PFSK-1 (cell line): ENCODE measurements at regions not wholly inside any gene's neighbourhood (a gene's known extent, or its start where the extent isn't known, plus 50 kb on each side); places are given as distances from the start of the nearest gene placed in this dataset.

Source experiments
- POLR2AphosphoS5 ChIP-seq: IDR thresholded peaks from 2 replicates; pipeline ENCODE4 v1.6.1; 2012; ENCODE audit warnings: low read depth, mild to moderate bottlenecking, control low read depth, low read length, moderate library complexity
- TAF1 ChIP-seq: IDR thresholded peaks from 2 replicates; pipeline ENCODE4 v1.6.1; 2012; ENCODE audit warnings: low read length, control low read depth, borderline replicate concordance; ENCODE audit not compliant: insufficient read depth
- TF ChIP-seq, protein P1 (sequence below), 2 experiments: IDR thresholded peaks; 2 replicates each; pipeline versions ENCODE4 v1.6.1 to v1.8.0; 2011 to 2012; ENCODE audit warnings: low read depth in 2 of 2, low read length in 2 of 2, control low read depth in 1 of 2, inconsistent platforms in 1 of 2, mild to moderate bottlenecking in 1 of 2, moderate library complexity in 1 of 2; ENCODE audit not compliant: insufficient read depth in 1 of 2

DNA sequence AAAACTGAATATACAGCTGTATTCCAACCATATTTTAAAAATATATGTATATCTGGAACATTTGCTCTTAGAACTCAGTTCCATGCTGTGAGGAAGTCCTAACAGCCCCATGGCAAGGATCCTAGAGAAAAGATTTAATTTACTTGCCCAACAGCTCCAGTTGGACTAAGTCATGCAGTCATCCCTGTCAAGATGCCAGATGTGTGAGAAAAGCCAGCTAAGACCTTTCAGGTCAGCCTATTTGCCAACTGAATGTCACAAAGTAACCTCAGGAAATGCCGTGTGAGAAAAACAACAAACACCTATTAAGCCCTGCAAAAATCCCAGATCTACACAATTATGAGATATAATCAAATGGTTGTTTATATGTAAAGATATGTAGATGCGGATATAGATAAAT lies 416.3 kb downstream of the NR2F1-AS1 start:
- TF ChIP-seq POLR2AphosphoS5, result no peak
- TF ChIP-seq, protein P1, sequence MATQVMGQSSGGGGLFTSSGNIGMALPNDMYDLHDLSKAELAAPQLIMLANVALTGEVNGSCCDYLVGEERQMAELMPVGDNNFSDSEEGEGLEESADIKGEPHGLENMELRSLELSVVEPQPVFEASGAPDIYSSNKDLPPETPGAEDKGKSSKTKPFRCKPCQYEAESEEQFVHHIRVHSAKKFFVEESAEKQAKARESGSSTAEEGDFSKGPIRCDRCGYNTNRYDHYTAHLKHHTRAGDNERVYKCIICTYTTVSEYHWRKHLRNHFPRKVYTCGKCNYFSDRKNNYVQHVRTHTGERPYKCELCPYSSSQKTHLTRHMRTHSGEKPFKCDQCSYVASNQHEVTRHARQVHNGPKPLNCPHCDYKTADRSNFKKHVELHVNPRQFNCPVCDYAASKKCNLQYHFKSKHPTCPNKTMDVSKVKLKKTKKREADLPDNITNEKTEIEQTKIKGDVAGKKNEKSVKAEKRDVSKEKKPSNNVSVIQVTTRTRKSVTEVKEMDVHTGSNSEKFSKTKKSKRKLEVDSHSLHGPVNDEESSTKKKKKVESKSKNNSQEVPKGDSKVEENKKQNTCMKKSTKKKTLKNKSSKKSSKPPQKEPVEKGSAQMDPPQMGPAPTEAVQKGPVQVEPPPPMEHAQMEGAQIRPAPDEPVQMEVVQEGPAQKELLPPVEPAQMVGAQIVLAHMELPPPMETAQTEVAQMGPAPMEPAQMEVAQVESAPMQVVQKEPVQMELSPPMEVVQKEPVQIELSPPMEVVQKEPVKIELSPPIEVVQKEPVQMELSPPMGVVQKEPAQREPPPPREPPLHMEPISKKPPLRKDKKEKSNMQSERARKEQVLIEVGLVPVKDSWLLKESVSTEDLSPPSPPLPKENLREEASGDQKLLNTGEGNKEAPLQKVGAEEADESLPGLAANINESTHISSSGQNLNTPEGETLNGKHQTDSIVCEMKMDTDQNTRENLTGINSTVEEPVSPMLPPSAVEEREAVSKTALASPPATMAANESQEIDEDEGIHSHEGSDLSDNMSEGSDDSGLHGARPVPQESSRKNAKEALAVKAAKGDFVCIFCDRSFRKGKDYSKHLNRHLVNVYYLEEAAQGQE (IDR thresholded peaks at IDR 0.05; ENCODE audit: insufficient read depth in 1 of 2, low read depth in 2 of 2, low read length in 2 of 2), result no peak
- no peak for TF ChIP-seq TAF1
